Cardiac fibroblast (primary cell): ENCODE measurements at regions not wholly inside any gene's neighbourhood (a gene's known extent, or its start where the extent isn't known, plus 50 kb on each side); places are given as distances from the start of the nearest gene placed in this dataset.

Experiments
- DNase-seq, 2 donors: peaks; one replicate each; pipeline versions ENCODE4 v3.0.0 to v3.0.0-alpha.2; 2010; ENCODE audit warnings: low read depth in 2 of 2
- H3K4me3 ChIP-seq, 2 donors: replicated peaks in 1 of 2; 1 replicate in 1 of 2; 2 replicates in 1 of 2; pipeline ENCODE4 v1.5.1; 2011; ENCODE audit warnings: low read depth in 2 of 2, low read length in 2 of 2, mild to moderate bottlenecking in 2 of 2, moderate library complexity in 1 of 2
- CTCF ChIP-seq: IDR thresholded peaks from one replicate; pipeline ENCODE4 v1.5.1; 2011; ENCODE audit warnings: low read depth, mild to moderate bottlenecking, low read length, inconsistent platforms

GRCh38 chr11:92443199-92443598, 218.6 kb downstream of the FAT3 start:
- TF ChIP-seq CTCF, result no peak
- no peak for DNase-seq
- H3K4me3 ChIP-seq, result no peak overlapping the region

- DNase-seq, result no peak
- H3K4me3 ChIP-seq, result no peak overlapping the region
- no peak for TF ChIP-seq CTCF
Observed at GRCh38 chr11:92447586-92447985, 223.0 kb downstream of the FAT3 start.

- no peak overlapping the region for H3K4me3 ChIP-seq
- no peak for DNase-seq
- TF ChIP-seq CTCF, result no peak
Observed at GRCh38 chr11:92449222-92449621, 224.6 kb downstream of the FAT3 start.

- H3K4me3 ChIP-seq, result no peak overlapping the region
- no peak for TF ChIP-seq CTCF
- no peak for DNase-seq
Observed at GRCh38 chr11:92449780-92450179, 225.2 kb downstream of the FAT3 start.

GRCh38 chr11:92451063-92451462, 226.4 kb downstream of the FAT3 start:
- no peak overlapping the region for H3K4me3 ChIP-seq
- DNase-seq, result no peak
- no peak for TF ChIP-seq CTCF

GRCh38 chr11:92453055-92453454, 228.4 kb downstream of the FAT3 start:
- TF ChIP-seq CTCF, result no peak
- H3K4me3 ChIP-seq, result no peak overlapping the region
- DNase-seq, result peak; percentile 40 to 64

GRCh38 chr11:92455210-92455790, 230.7 kb downstream of the FAT3 start:
- TF ChIP-seq CTCF, result no peak
- DNase-seq, result no peak

More at GRCh38 chr11:92455210-92455790, 230.7 kb downstream of the FAT3 start:
- no peak overlapping the region for H3K4me3 ChIP-seq
